Karpas-422 (cell line): ENCODE measurements at regions not wholly inside any gene's neighbourhood (a gene's known extent, or its start where the extent isn't known, plus 50 kb on each side); places are given as distances from the start of the nearest gene placed in this dataset.

Experiments
- DNase-seq: peaks from one replicate; pipeline ENCODE4 v3.0.0-alpha.2; 2015
- H2AFZ ChIP-seq: fragments of 200-600 bp; sonication (generic); 2 replicates; pipeline ENCODE4 v1.6.1; 2014; ENCODE audit warnings: antibody characterized with exemption, low read length, mixed read lengths
- H3K27ac ChIP-seq: fragments of 200-600 bp; sonication (generic); 2 replicates; pipeline ENCODE4 v1.5.1; 2014; ENCODE audit warnings: mild to moderate bottlenecking, low read length, moderate library complexity
- H3K27me3 ChIP-seq: fragments of 200-600 bp; sonication (generic); 2 replicates; pipeline ENCODE4 v1.6.1; 2014; ENCODE audit warnings: low read length, mixed read lengths
- H3K36me3 ChIP-seq: fragments of 200-600 bp; sonication (generic); 2 replicates; pipeline ENCODE4 v1.6.1; 2014; ENCODE audit warnings: low read length, mixed read lengths; ENCODE audit not compliant: insufficient read depth
- H3K4me1 ChIP-seq: fragments of 200-600 bp; sonication (generic); 2 replicates; pipeline ENCODE4 v1.6.1; 2014; ENCODE audit warnings: mild to moderate bottlenecking, low read length, mixed read lengths
- H3K4me2 ChIP-seq: fragments of 200-600 bp; sonication (generic); 2 replicates; pipeline ENCODE4 v1.6.1; 2014; ENCODE audit warnings: low read length, low read depth, mild to moderate bottlenecking; ENCODE audit not compliant: poor library complexity, severe bottlenecking
- H3K4me3 ChIP-seq: fragments of 200-600 bp; sonication (generic); 2 replicates; pipeline ENCODE4 v1.5.1; 2014; ENCODE audit warnings: mild to moderate bottlenecking, antibody characterized with exemption, low read length, mixed read lengths
- H3K79me2 ChIP-seq: fragments of 200-600 bp; sonication (generic); 2 replicates; pipeline ENCODE4 v1.6.1; 2014; ENCODE audit warnings: mild to moderate bottlenecking, low read length, mixed read lengths
- H3K9ac ChIP-seq: fragments of 200-600 bp; sonication (generic); 2 replicates; pipeline ENCODE4 v1.6.0; 2014; ENCODE audit warnings: low read length
- H3K9me2 ChIP-seq: fragments of 200-600 bp; sonication (generic), shearing (Covaris generic); replicated peaks from 2 replicates; pipeline ENCODE4 v1.6.0; 2014; ENCODE audit warnings: mild to moderate bottlenecking, low read length, moderate library complexity; ENCODE audit not compliant: insufficient read depth
- H3K9me3 ChIP-seq: fragments of 300-700, 200-600 bp; sonication (generic); 2 replicates; pipeline ENCODE4 v1.6.1; 2014; ENCODE audit warnings: low read length, mixed read lengths
- H4K20me1 ChIP-seq: fragments of 200-600 bp; sonication (generic); 2 replicates; pipeline ENCODE4 v1.6.1; 2014; ENCODE audit warnings: mild to moderate bottlenecking, antibody characterized with exemption, low read length, low read depth; ENCODE audit not compliant: insufficient read depth

- Histone ChIP-seq H3K4me2 (no peak overlapping the region), H3K9me3 (peaks cover 17% of the 10 kb centered on the region), H3K9ac (no peak overlapping the region), H3K27me3 (no peaks in the 10 kb centered on the region), H3K9me2 (no peaks in the 10 kb centered on the region), H3K27ac (no peak overlapping the region), H3K4me3 (no peak overlapping the region), H3K79me2 (no peaks in the 10 kb centered on the region), H2AFZ (no peak overlapping the region), H3K4me1 (no peaks in the 10 kb centered on the region), H4K20me1 (no peaks in the 10 kb centered on the region), H3K36me3 (no peaks in the 10 kb centered on the region)
- no peak for DNase-seq
These were observed 192.5 kb downstream of the CDH7 start for GRCh38 chr18:65943268-65943667.

DNA sequence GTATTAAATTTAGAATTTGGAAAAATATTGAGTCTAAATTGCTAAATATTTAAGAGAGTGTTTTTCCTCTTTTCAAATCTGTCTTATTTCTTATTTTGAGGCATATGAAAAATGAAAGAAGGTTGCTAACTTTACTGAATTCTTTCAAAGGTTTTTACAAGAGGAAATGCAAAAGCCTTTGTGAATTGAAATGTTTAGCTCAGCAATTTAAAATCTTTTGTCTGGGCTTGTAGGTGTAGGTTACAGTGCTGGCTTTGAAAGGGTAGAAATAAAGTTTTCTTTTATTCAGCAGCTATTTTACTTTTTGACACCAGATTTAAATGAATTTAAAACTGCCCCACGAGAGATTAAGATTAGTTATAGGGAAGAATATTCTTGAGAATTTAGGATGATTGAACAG, 192.0 kb downstream of the CDH7 start:
- Histone ChIP-seq H3K4me1 (no peaks in the 10 kb centered on the region), H3K27me3 (no peaks in the 10 kb centered on the region), H3K9me2 (no peaks in the 10 kb centered on the region), H3K27ac (no peak overlapping the region), H4K20me1 (no peaks in the 10 kb centered on the region), H3K4me3 (no peak overlapping the region), H3K36me3 (no peaks in the 10 kb centered on the region), H3K9ac (no peak overlapping the region), H3K79me2 (no peaks in the 10 kb centered on the region), H3K9me3 (peaks cover 14% of the 10 kb centered on the region), H3K4me2 (no peak overlapping the region), H2AFZ (no peak overlapping the region)
- DNase-seq = no peak

DNA sequence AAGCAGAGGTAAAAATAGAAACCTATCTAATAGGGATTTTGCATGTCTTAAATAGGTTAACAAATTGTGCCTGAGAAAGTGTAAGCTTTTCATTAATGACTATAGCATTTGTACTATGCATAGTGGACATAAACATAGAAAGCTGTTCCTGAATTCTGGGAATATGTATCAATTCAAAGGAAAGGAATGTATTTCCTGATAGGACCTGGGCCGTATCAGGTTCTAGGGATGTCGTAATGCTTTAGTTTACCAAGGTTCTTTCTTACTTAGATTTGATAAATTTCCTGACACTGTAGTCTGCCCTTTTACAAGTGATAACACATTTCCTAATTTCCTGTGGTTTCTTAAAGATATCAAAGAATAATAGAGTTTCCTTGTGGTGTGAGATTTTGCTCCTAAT, 191.3 kb downstream of the CDH7 start:
- Histone ChIP-seq H2AFZ (no peak overlapping the region), H3K27me3 (no peaks in the 10 kb centered on the region), H3K9me2 (no peaks in the 10 kb centered on the region), H3K4me3 (no peak overlapping the region), H3K36me3 (no peaks in the 10 kb centered on the region), H3K9me3 (peaks cover 13% of the 10 kb centered on the region), H3K4me2 (no peak overlapping the region), H3K9ac (no peak overlapping the region), H3K27ac (no peak overlapping the region), H3K4me1 (no peaks in the 10 kb centered on the region), H3K79me2 (no peaks in the 10 kb centered on the region), H4K20me1 (no peaks in the 10 kb centered on the region)
- no peak for DNase-seq

DNA sequence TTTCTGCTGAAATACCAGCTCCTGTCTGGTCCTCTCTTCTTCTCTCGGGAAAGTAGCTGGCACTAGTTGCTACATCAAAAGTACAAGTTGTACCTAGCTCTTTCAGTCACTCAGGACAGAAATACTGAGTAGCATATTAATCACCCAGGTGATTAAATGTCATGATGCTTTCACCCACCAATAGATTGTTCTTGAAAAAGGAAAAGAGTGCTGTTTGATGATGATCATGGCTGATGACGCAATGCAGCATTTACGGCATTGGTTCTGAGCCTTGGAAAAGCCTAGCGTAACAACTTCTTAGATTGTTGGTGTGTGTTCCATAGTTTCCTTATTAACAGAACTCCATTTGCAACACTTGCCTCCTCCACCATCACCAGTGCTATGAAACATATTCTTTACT, 190.7 kb downstream of the CDH7 start:
- H4K20me1 ChIP-seq = no peaks in the 10 kb centered on the region
- no peaks in the 10 kb centered on the region for H3K36me3 ChIP-seq
- H3K4me3 ChIP-seq = no peak overlapping the region
- H3K4me2 ChIP-seq = no peak overlapping the region
- H3K27ac ChIP-seq = no peak overlapping the region
- H3K9me3 ChIP-seq = peaks cover 10% of the 10 kb centered on the region
- no peaks in the 10 kb centered on the region for H3K79me2 ChIP-seq
- H3K4me1 ChIP-seq = no peaks in the 10 kb centered on the region
- H3K27me3 ChIP-seq = no peaks in the 10 kb centered on the region
- no peaks in the 10 kb centered on the region for H3K9me2 ChIP-seq
- H2AFZ ChIP-seq = no peak overlapping the region
- no peak overlapping the region for H3K9ac ChIP-seq
- no peak for DNase-seq
